ENCODE measurements at regions not wholly inside any gene's neighbourhood (a gene's known extent, or its start where the extent isn't known, plus 50 kb on each side); places are given as distances from the start of the nearest gene placed in this dataset.

DNA sequence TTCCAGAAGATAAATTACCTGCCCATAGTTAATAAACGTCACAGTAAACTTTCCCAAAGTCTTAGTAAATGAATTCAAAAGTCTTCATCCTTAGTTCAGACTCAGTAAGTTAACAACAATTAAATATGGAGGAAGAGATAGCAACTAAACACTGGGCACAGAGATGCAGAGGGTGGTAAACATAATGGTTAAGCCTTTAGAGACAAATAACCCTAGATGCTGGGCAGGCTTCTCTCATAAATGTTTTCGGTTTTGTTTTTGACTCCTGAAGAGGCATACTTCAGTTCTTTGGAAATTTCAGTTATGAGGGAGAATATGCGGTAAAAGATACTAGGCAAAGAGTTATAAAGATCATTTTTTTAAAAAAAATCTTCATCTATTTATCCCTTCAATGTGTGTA lies 369.8 kb downstream of the FRK start:
- TF ChIP-seq, protein P1, sequence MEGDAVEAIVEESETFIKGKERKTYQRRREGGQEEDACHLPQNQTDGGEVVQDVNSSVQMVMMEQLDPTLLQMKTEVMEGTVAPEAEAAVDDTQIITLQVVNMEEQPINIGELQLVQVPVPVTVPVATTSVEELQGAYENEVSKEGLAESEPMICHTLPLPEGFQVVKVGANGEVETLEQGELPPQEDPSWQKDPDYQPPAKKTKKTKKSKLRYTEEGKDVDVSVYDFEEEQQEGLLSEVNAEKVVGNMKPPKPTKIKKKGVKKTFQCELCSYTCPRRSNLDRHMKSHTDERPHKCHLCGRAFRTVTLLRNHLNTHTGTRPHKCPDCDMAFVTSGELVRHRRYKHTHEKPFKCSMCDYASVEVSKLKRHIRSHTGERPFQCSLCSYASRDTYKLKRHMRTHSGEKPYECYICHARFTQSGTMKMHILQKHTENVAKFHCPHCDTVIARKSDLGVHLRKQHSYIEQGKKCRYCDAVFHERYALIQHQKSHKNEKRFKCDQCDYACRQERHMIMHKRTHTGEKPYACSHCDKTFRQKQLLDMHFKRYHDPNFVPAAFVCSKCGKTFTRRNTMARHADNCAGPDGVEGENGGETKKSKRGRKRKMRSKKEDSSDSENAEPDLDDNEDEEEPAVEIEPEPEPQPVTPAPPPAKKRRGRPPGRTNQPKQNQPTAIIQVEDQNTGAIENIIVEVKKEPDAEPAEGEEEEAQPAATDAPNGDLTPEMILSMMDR (IDR thresholded peaks at IDR 0.05): no peak
- TF ChIP-seq EZH2 (IDR thresholded peaks at IDR 0.05) (no peak), EZH2phosphoT487 (IDR thresholded peaks at IDR 0.05) (no peak)

All from neural progenitor cell (in vitro differentiated cells).